ENCODE measurements at regions not wholly inside any gene's neighbourhood (a gene's known extent, or its start where the extent isn't known, plus 50 kb on each side); places are given as distances from the start of the nearest gene placed in this dataset.

DNA sequence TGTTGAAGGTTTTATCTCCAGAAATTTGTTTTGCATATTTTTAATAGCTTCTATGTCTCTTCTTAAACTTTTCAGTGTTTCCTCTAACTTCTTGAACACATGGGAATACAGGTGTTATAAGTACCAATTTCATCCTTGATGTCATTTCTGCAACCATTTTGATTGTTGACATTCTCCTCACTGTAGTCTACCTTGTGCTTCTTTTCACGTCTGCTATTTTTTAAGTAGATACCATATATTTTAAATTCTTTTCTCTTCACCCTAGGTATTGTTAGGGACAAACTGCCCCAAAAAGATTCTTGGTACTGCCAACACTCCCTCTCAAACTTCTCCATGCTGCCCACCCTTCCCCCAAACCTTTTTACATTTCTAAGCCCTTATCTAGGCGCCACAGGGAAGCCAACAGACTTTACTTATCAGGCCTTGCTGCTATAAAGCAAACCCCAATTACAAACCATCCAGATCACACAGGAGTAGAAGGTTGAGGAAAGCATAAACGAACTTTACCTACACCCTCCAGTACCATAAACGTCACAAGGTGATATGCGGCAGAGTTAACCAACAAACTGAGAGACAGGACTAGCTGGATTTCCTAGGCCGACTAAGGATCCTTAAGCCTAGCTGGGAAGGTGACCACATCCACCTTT, 1165.3 kb downstream of the TAF11L14 start:
- no peak for TF ChIP-seq CTCF (conservative IDR thresholded peaks at IDR 0.05 in 1 of 2, IDR thresholded peaks at IDR 0.05 in 1 of 2; ENCODE audit: low read depth in 1 of 2, low read length in 2 of 2)
- TF ChIP-seq EZH2 (IDR thresholded peaks at IDR 0.05; ENCODE audit: low read length, missing control alignments) = no peak
